Gastrocnemius medialis (tissue), 4 donors: ENCODE measurements at regions not wholly inside any gene's neighbourhood (a gene's known extent, or its start where the extent isn't known, plus 50 kb on each side); places are given as distances from the start of the nearest gene placed in this dataset.

Experiments used
- CTCF ChIP-seq, 5 experiments: fragments of 450-650 bp in 3 of 5; fragments of 200-600 bp in 2 of 5; sonication (generic) in 2 of 5; IDR thresholded peaks in 4 of 5; conservative IDR thresholded peaks in 1 of 5; 1 replicate in 4 of 5; 2 replicates in 1 of 5; pipeline ENCODE4 v1.5.1; 2016 to 2019; ENCODE audit warnings: antibody characterized with exemption in 5 of 5, mild to moderate bottlenecking in 3 of 5, moderate library complexity in 3 of 5
- POLR2A ChIP-seq, 2 donors: fragments of 450-650 bp; IDR thresholded peaks; one replicate each; pipeline ENCODE4 v1.6.1; 2017; ENCODE audit warnings: antibody characterized with exemption in 2 of 2, mild to moderate bottlenecking in 2 of 2, moderate library complexity in 2 of 2

DNA sequence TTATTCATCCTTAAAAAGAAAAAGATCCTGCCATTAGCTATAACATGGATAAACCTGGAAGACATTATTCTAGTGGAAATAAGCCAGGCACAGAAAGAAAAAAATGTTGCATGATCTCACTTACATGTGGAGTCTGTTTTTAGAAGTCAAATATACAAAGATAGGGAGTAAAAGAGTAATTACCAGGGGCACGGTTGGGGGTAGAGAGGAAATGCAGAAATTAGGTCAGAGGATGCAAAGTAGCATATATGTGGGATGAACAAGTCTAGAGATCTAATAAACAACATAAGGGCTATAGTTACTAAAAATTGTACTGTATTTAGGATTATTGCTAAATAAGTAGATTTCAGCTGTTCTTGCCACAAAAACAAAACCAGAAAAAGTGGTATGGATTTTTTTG, 61.4 kb upstream of the CD53 start:
- TF ChIP-seq CTCF (IDR thresholded peaks at IDR 0.05 in 4 of 5, conservative IDR thresholded peaks at IDR 0.05 in 1 of 5) (no peak), POLR2A (IDR thresholded peaks at IDR 0.05) (no peak)
